ENCODE measurements at regions not wholly inside any gene's neighbourhood (a gene's known extent, or its start where the extent isn't known, plus 50 kb on each side); places are given as distances from the start of the nearest gene placed in this dataset.
A peak's percentile ranks its signal among the peaks of the same experiment; 100 is the strongest.

DNA sequence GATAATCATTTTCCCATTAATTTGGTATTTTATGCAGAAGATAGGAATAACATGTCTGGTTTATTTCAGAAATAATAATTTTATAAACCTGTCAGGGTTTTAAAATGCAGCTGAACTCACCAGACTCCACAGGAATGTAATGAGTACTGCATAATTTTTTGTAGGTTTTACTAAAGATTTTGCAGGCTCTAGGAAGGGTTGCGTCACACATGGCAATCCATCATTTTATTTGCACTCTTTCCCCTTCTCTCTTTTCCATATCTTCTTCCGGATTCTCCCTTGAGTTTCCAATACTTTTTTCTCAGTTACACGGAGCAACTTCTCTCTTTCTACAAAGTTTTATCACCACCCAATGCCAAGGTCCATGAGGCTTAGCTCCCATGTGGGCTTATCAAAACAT, 234.7 kb downstream of the NFKBIZ start:
- peaks cover 4% of the 10 kb centered on the region for H3K9me3 Mint-ChIP-seq
- no peak overlapping the region for H3K27ac Mint-ChIP-seq
- no peak for ATAC-seq (replicated peaks)
- H3K4me1 Mint-ChIP-seq, result peaks cover 15% of the 10 kb centered on the region
- no peaks in the 10 kb centered on the region for H3K36me3 Mint-ChIP-seq (ENCODE audit: low read depth)
- H3K27me3 Mint-ChIP-seq, result no peaks in the 10 kb centered on the region
- H3K4me3 Mint-ChIP-seq, result no peak overlapping the region

DNA sequence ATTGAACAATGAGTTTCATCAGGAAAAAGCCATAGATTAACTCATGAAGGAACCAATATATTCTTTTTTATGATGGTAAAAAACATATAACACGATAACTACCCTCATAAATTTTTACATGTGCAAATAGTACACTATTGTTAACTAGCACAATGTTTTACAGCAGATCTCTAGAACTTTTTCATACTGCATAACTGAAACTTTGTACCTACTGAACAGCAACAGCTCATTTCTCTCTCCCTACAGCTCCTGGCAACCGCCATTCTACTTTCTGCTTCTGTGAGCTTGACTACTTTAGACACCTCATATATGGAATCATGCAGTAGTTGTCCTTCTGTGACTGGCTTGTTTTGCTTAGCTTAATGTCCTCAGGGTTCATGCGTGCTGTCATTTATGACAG, 235.4 kb downstream of the NFKBIZ start:
- Mint-ChIP-seq H3K9me3 (peaks cover 4% of the 10 kb centered on the region), H3K4me3 (peak overlapping the region; percentile 55), H3K36me3 (ENCODE audit: low read depth) (no peaks in the 10 kb centered on the region), H3K27ac (peak overlapping the region; percentile 91), H3K4me1 (peaks cover 15% of the 10 kb centered on the region), H3K27me3 (no peaks in the 10 kb centered on the region)
- ATAC-seq (replicated peaks), result peak; percentile 62

DNA sequence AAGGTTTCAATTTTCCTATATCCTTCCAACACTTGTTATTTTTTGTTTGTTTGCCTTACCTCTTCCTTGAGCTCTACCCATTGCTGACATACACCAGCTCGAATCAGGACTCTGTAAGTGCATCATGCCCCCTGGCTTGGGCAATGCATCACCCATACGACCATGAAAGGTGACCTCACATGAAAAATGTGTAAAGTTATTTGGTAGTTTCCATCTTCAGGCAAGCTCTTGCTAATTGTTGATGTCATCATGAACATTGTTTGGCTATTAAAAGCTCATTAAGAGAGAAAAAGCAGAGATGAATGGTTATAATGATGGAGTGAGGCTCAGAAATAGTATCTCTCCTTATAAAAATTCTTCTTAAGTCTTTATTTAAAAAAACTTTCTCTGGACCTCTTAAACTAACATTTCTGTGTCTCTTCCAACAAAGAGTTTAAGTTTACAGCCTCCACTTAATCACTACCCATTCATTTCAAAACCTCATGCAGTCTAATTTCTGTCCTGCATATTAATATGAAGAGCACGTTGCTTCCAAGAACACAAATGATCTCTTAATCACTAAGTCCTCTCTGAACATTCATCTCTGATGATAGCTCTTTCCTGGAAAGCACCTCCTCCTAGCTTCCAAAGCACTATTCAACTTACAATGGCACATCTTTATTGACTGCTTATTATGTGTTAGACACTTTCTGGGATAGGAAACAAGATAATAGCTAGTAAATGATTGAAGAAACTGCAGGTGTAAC, 236.3 kb downstream of the NFKBIZ start:
- ATAC-seq (replicated peaks), result peak; percentile 88
- H3K4me3 Mint-ChIP-seq, result peak overlapping the region; percentile 55

GRCh38 chr3:102087236-102087635, 237.9 kb downstream of the NFKBIZ start:
- Mint-ChIP-seq H3K27ac (no peak overlapping the region), H3K9me3 (peaks cover 4% of the 10 kb centered on the region), H3K36me3 (ENCODE audit: low read depth) (no peaks in the 10 kb centered on the region), H3K4me1 (peaks cover 19% of the 10 kb centered on the region), H3K4me3 (no peak overlapping the region), H3K27me3 (no peaks in the 10 kb centered on the region)
- ATAC-seq (replicated peaks), result peak; percentile 32

More for the DNA sequence above, 236.3 kb downstream of the NFKBIZ start:
- H3K27me3 Mint-ChIP-seq, result no peaks in the 10 kb centered on the region
- peak overlapping the region; percentile 91 for H3K27ac Mint-ChIP-seq
- peaks cover 15% of the 10 kb centered on the region for H3K4me1 Mint-ChIP-seq
- no peaks in the 10 kb centered on the region for H3K36me3 Mint-ChIP-seq (ENCODE audit: low read depth)
- H3K9me3 Mint-ChIP-seq, result peaks cover 4% of the 10 kb centered on the region

DNA sequence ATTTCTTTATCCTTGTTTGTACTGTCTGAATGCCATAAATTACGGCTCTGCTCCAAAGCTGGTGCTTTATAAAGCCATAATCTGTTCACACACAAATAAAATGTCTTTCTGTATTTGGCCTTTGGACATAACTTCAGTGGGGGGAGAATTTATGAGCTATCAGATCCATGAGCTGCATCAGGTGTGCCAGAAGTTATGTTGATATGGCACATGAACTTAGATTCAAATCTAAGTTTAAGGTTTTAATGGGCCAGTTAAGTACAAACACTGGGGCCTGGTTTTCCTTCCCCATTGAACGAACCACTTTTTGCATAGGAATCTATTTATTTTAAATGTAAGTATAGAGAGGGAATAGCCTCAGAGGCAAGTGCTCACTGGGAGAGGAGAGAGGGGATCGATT, 239.9 kb downstream of the NFKBIZ start:
- Mint-ChIP-seq H3K4me3 (no peak overlapping the region), H3K36me3 (ENCODE audit: low read depth) (peaks cover 8% of the 10 kb centered on the region), H3K27me3 (no peaks in the 10 kb centered on the region), H3K9me3 (peaks cover 4% of the 10 kb centered on the region), H3K4me1 (peaks cover 30% of the 10 kb centered on the region), H3K27ac (no peak overlapping the region)
- ATAC-seq (replicated peaks), result no peak

- H3K4me3 Mint-ChIP-seq, result no peak overlapping the region
- peaks cover 8% of the 10 kb centered on the region for H3K36me3 Mint-ChIP-seq (ENCODE audit: low read depth)
- H3K9me3 Mint-ChIP-seq, result peaks cover 4% of the 10 kb centered on the region
- no peak for ATAC-seq (replicated peaks)
- H3K4me1 Mint-ChIP-seq, result peaks cover 28% of the 10 kb centered on the region
- no peaks in the 10 kb centered on the region for H3K27me3 Mint-ChIP-seq
- H3K27ac Mint-ChIP-seq, result no peak overlapping the region
Observed at GRCh38 chr3:102089904-102090720, 240.8 kb downstream of the NFKBIZ start.

DNA sequence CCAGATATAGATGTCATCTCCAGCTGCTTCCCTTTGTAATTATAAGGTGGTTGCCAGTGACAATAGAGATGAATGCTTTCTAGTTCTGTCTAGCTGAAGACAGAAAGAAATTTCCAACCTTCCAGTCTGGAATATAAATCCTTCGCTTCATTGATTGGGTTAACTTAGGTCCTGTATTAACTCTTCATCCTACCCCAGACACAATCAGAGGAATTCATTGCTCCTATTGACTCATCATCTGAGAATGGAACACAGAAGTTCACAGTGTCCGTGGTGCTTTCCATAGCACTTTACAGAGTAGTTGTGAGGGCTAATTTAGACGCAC, 241.4 kb downstream of the NFKBIZ start:
- ATAC-seq (replicated peaks), result no peak
- Mint-ChIP-seq H3K27ac (no peak overlapping the region), H3K27me3 (no peaks in the 10 kb centered on the region), H3K4me3 (no peak overlapping the region), H3K4me1 (peaks cover 23% of the 10 kb centered on the region), H3K36me3 (ENCODE audit: low read depth) (peaks cover 8% of the 10 kb centered on the region), H3K9me3 (no peaks in the 10 kb centered on the region)

- peaks cover 18% of the 10 kb centered on the region for H3K4me1 Mint-ChIP-seq
- no peaks in the 10 kb centered on the region for H3K27me3 Mint-ChIP-seq
- no peak for ATAC-seq (replicated peaks)
- H3K36me3 Mint-ChIP-seq (ENCODE audit: low read depth), result peaks cover 8% of the 10 kb centered on the region
- no peaks in the 10 kb centered on the region for H3K9me3 Mint-ChIP-seq
- peak overlapping the region; percentile 51 for H3K4me3 Mint-ChIP-seq
- peak overlapping the region; percentile 91 for H3K27ac Mint-ChIP-seq
Observed at GRCh38 chr3:102091358-102091757, 242.0 kb downstream of the NFKBIZ start.

- H3K4me3 Mint-ChIP-seq, result peak overlapping the region; percentile 51
- H3K36me3 Mint-ChIP-seq (ENCODE audit: low read depth), result peaks cover 8% of the 10 kb centered on the region
- peak overlapping the region; percentile 91 for H3K27ac Mint-ChIP-seq
- H3K4me1 Mint-ChIP-seq, result peaks cover 18% of the 10 kb centered on the region
- ATAC-seq (replicated peaks), result peak; percentile 88
- no peaks in the 10 kb centered on the region for H3K27me3 Mint-ChIP-seq
- no peaks in the 10 kb centered on the region for H3K9me3 Mint-ChIP-seq
Observed at GRCh38 chr3:102092617-102093466, 243.5 kb downstream of the NFKBIZ start.

DNA sequence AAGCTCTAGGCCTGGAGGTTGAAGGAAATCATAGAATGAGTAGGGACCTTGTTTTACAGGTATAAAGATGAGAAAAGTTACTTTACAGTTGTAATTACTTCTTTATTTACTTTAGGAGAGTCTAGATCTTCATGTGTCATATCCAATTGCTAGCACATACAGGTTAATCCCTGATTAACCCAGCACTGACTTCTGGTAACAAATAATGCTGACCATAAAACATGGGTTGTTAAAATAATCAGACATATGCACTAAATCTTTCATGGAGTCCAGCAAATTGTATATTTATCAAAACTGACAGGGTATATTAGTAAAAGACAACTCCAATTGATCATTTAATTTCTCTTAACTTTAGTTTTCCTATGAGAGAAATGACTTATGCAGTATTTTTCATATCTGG, 245.2 kb downstream of the NFKBIZ start:
- H3K36me3 Mint-ChIP-seq (ENCODE audit: low read depth), result peaks cover 8% of the 10 kb centered on the region
- no peak for ATAC-seq (replicated peaks)
- no peak overlapping the region for H3K4me3 Mint-ChIP-seq
- H3K9me3 Mint-ChIP-seq, result no peaks in the 10 kb centered on the region
- no peaks in the 10 kb centered on the region for H3K27me3 Mint-ChIP-seq
- H3K4me1 Mint-ChIP-seq, result peaks cover 18% of the 10 kb centered on the region
- no peak overlapping the region for H3K27ac Mint-ChIP-seq

DNA sequence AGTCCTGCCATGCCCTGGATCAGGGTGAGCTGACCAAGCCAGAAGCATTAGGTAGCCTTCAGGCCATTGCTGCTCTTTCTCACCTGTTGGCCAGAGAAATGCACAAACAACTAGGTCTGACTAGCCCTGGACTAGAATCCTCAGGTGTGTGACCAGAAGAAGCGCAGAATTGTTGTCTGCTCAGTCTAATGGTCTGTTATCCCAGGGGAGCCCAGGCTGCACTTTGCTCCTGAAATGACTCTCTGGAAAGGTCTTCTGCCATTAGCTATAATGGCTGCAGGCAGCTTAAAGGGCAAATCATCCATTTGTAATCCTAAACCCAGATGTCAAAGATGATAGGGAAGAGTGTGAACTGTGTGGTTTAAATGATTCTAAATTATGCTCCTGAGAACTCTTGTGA, 246.1 kb downstream of the NFKBIZ start:
- H3K4me3 Mint-ChIP-seq, result no peak overlapping the region
- H3K27ac Mint-ChIP-seq, result no peak overlapping the region
- peaks cover 8% of the 10 kb centered on the region for H3K36me3 Mint-ChIP-seq (ENCODE audit: low read depth)
- ATAC-seq (replicated peaks), result no peak
- H3K4me1 Mint-ChIP-seq, result peaks cover 18% of the 10 kb centered on the region
- no peaks in the 10 kb centered on the region for H3K27me3 Mint-ChIP-seq
- no peaks in the 10 kb centered on the region for H3K9me3 Mint-ChIP-seq

GRCh38 chr3:102096066-102096465, 246.8 kb downstream of the NFKBIZ start:
- H3K27ac Mint-ChIP-seq, result no peak overlapping the region
- peaks cover 18% of the 10 kb centered on the region for H3K4me1 Mint-ChIP-seq
- H3K36me3 Mint-ChIP-seq (ENCODE audit: low read depth), result peaks cover 8% of the 10 kb centered on the region
- H3K4me3 Mint-ChIP-seq, result no peak overlapping the region
- no peak for ATAC-seq (replicated peaks)
- H3K27me3 Mint-ChIP-seq, result no peaks in the 10 kb centered on the region
- H3K9me3 Mint-ChIP-seq, result no peaks in the 10 kb centered on the region

DNA sequence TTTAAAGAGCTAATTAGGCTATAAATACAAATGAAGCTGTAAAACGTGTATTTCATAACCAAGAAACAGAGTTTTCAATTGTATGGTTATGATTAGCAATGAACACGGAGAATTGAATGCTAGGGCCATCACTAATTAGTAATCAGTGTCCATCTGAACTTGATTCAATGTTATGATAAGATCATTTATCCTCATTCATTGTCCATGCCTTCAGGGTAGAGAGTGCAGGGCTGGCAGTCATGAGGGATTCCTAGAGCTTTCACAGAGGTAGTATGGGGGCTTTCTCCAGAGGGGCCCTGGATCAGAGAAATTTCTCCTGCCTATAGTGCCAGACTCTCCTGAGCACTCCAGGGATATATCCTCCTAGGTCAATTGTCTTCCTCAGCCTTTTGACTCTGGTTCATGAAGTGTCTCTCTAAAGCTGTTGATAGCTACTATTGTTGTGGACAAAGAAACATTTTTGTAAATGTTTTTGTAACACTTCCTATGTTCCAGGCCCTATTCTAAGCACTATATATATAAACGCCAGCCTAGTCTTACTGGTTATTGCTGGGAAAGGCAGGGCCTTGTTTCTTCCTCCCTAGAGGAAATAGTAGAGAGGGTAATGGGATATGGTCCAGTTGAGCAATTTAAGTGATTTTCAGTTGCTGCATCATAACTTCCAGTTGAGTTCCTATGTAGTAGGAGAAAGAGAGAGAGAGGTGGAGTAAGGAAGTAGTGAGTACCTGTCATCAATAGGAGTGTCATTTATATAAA, 249.0 kb downstream of the NFKBIZ start:
- peaks cover 4% of the 10 kb centered on the region for H3K4me1 Mint-ChIP-seq
- no peaks in the 10 kb centered on the region for H3K27me3 Mint-ChIP-seq
- H3K4me3 Mint-ChIP-seq, result no peak overlapping the region
- ATAC-seq (replicated peaks), result no peak
- no peak overlapping the region for H3K27ac Mint-ChIP-seq
- no peaks in the 10 kb centered on the region for H3K36me3 Mint-ChIP-seq (ENCODE audit: low read depth)
- H3K9me3 Mint-ChIP-seq, result no peaks in the 10 kb centered on the region

DNA sequence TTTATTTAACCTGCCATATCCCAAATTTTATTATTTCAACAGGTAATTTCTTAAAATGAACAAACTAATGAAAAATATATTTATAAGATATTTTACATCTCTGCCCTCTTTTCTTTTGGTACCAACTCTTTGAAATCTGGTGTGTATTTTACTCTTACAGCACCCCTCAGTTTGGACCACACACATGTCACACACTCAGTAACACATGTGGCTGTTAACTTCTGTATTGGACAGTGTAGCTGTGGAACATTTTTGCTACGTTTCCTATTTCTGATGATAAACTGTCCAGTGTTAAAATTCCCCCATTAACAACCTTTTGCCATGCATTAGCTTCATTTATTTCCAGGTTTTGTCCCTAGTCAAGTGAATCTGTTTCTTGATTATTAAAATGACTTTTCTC, 250.6 kb downstream of the NFKBIZ start:
- Mint-ChIP-seq H3K27ac (no peak overlapping the region), H3K9me3 (no peaks in the 10 kb centered on the region), H3K27me3 (no peaks in the 10 kb centered on the region), H3K4me1 (no peaks in the 10 kb centered on the region), H3K36me3 (ENCODE audit: low read depth) (no peaks in the 10 kb centered on the region), H3K4me3 (no peak overlapping the region)
- ATAC-seq (replicated peaks), result no peak

All from activated T-helper 17 cell treated with anti-CD3 and anti-CD28 coated beads, Interleukin-2, amount 50 U/mL, for 72 hours (primary cell).